A549 (cell line): ENCODE measurements at regions not wholly inside any gene's neighbourhood (a gene's known extent, or its start where the extent isn't known, plus 50 kb on each side); places are given as distances from the start of the nearest gene placed in this dataset.

Experiments
- ATAC-seq, 2 experiments: fragments of 200-7000 bp in 1 of 2; fragments of >200 bp in 1 of 2; cut with Nextera tagmentation in 1 of 2; cut with Tn5 transposase in 1 of 2; 3 replicates each; pipeline versions ENCODE4 v1.8.0 to v1.9.1; 2018 to 2020; ENCODE audit warnings: mild to moderate bottlenecking in 1 of 2, moderate library complexity in 1 of 2
- CTCF ChIA-PET: fragments of 300-600 bp; sonication (Branson Sonifier 250); formaldehyde crosslinking; extraction: SDS; loops from one replicate; lab custom pipeline; 2021; ENCODE audit warnings: antibody characterized with exemption, inconsistent platforms; lab: Yijun Ruan, JAX
- POLR2A ChIA-PET: fragments of 350-600 bp; formaldehyde crosslinking; extraction: SDS; loops from one replicate; lab custom pipeline; 2021; ENCODE audit warnings: antibody characterized with exemption, inconsistent platforms; lab: Yijun Ruan, JAX
- DNase-seq, 2 experiments: peaks; one replicate each; pipeline versions ENCODE4 v3.0.0 to v3.0.0-alpha.2; 2011 to 2016; ENCODE audit warnings: low read depth in 1 of 2, low spot score in 1 of 2
- FAIRE-seq: peaks from 2 replicates; lab custom pipeline; 2011; peaks lifted over from hg19 to GRCh38; lab: Jason Lieb, UNC
- H3K27ac ChIP-seq, 2 experiments: fragments of >200 bp; sonication (Bioruptor Twin); formaldehyde crosslinking; 3 replicates each; pipeline ENCODE4 v1.5.1; 2016 to 2017
- H3K4me1 ChIP-seq: fragments of >200 bp; sonication (Bioruptor Twin); formaldehyde crosslinking; 3 replicates; pipeline ENCODE4 v1.6.1; 2016
- H3K4me2 ChIP-seq: fragments of >200 bp; sonication (Bioruptor Twin); formaldehyde crosslinking; 3 replicates; pipeline ENCODE4 v1.6.1; 2016
- H3K4me3 ChIP-seq: fragments of >200 bp; sonication (Bioruptor Twin); formaldehyde crosslinking; 3 replicates; pipeline ENCODE4 v1.5.1; 2016
- H3K9me3 ChIP-seq: fragments of >200 bp; sonication (Bioruptor Twin); formaldehyde crosslinking; 3 replicates; pipeline ENCODE4 v1.6.1; 2016
- CBX2 ChIP-seq: fragments of 200-600 bp; sonication (generic); IDR thresholded peaks from 2 replicates; pipeline ENCODE4 v1.6.1; 2016; ENCODE audit warnings: low read depth, mild to moderate bottlenecking, borderline replicate concordance
- EHMT2 ChIP-seq: fragments of 200-600 bp; sonication (generic); IDR thresholded peaks from 2 replicates; pipeline ENCODE4 v1.6.1; 2016; ENCODE audit warnings: antibody characterized with exemption, low read depth, mild to moderate bottlenecking, moderate library complexity
- EP300 ChIP-seq, 2 experiments: fragments of >200 bp; sonication (Bioruptor Twin); formaldehyde crosslinking; IDR thresholded peaks; 2 replicates in 1 of 2; 3 replicates in 1 of 2; pipeline ENCODE4 v1.6.1; 2016 to 2017
- FOSL2 ChIP-seq, 2 experiments: fragments of 450-650 bp in 1 of 2; fragments of >200 bp in 1 of 2; sonication (Bioruptor Twin) in 1 of 2; formaldehyde crosslinking; IDR thresholded peaks; 2 replicates each; pipeline versions ENCODE4 v1.5.0 to v1.6.1; 2016 to 2020; ENCODE audit warnings: mild to moderate bottlenecking in 1 of 2, moderate library complexity in 1 of 2
- FOXS1 ChIP-seq: fragments of 250-450 bp; sonication (Bioruptor Pico); IDR thresholded peaks from 2 replicates; pipeline ENCODE4 v1.5.0; 2020; ENCODE audit warnings: mild to moderate bottlenecking, moderate library complexity
- HDAC2 ChIP-seq: fragments of 200-600 bp; sonication (generic); IDR thresholded peaks from 2 replicates; pipeline ENCODE4 v1.6.1; 2016
- HEYL ChIP-seq: fragments of 250-450 bp; sonication (Bioruptor Pico); IDR thresholded peaks from 2 replicates; pipeline ENCODE4 v1.8.0; 2021; ENCODE audit warnings: mild to moderate bottlenecking, moderate library complexity
- HOXA7 ChIP-seq: fragments of 250-450 bp; sonication (Bioruptor Pico); IDR thresholded peaks from 2 replicates; pipeline ENCODE4 v1.5.0; 2020; ENCODE audit warnings: mild to moderate bottlenecking, moderate library complexity
- HOXB13 ChIP-seq: fragments of 250-450 bp; sonication (Bioruptor Pico); IDR thresholded peaks from 2 replicates; pipeline ENCODE4 v1.5.0; 2020; ENCODE audit warnings: low read depth, mild to moderate bottlenecking, moderate library complexity
- HOXB5 ChIP-seq: fragments of 250-450 bp; sonication (Bioruptor Pico); IDR thresholded peaks from 2 replicates; pipeline ENCODE4 v1.5.0; 2020; ENCODE audit warnings: mild to moderate bottlenecking, moderate library complexity
- JUN ChIP-seq, 2 experiments: fragments of >200 bp; sonication (Bioruptor Twin); formaldehyde crosslinking; IDR thresholded peaks; 2 replicates in 1 of 2; 3 replicates in 1 of 2; pipeline ENCODE4 v1.6.1; 2016 to 2017
- KDM5A ChIP-seq: fragments of 200-600 bp; sonication (generic); IDR thresholded peaks from 2 replicates; pipeline ENCODE4 v1.6.1; 2016; ENCODE audit warnings: antibody characterized with exemption, mild to moderate bottlenecking
- MAFK ChIP-seq: fragments of 450-650 bp; IDR thresholded peaks from 2 replicates; pipeline ENCODE4 v1.6.1; 2014; ENCODE audit not compliant: partially characterized antibody
- MAZ ChIP-seq: fragments of 150-350 bp; IDR thresholded peaks from 2 replicates; pipeline ENCODE4 v1.6.1; 2014; ENCODE audit warnings: antibody characterized with exemption, low read depth, low read length, borderline replicate concordance
- PHF8 ChIP-seq: fragments of 200-600 bp; sonication (generic); IDR thresholded peaks from 2 replicates; pipeline ENCODE4 v1.6.1; 2016; ENCODE audit warnings: low read depth, mild to moderate bottlenecking, antibody characterized with exemption, moderate library complexity, borderline replicate concordance
- RCOR1 ChIP-seq: fragments of 150-350 bp; IDR thresholded peaks from 2 replicates; pipeline ENCODE4 v1.6.1; 2014; ENCODE audit warnings: antibody characterized with exemption, low read length, low read depth
- RFX5 ChIP-seq: fragments of 450-650 bp; IDR thresholded peaks from 2 replicates; pipeline ENCODE4 v1.7.1; 2014; ENCODE audit warnings: antibody characterized with exemption, mild to moderate bottlenecking, moderate library complexity
- RNF2 ChIP-seq: fragments of 200-600 bp; sonication (generic); IDR thresholded peaks from 2 replicates; pipeline ENCODE4 v1.6.1; 2016; ENCODE audit warnings: low read depth, mild to moderate bottlenecking, antibody characterized with exemption, moderate library complexity, borderline replicate concordance
- SMC3 ChIP-seq: fragments of >200 bp; sonication (Bioruptor Twin); formaldehyde crosslinking; IDR thresholded peaks from 3 replicates; pipeline ENCODE4 v1.6.1; 2018; ENCODE audit warnings: inconsistent platforms
- TFCP2L1 ChIP-seq: fragments of 250-450 bp; sonication (Bioruptor Pico); IDR thresholded peaks from 2 replicates; pipeline ENCODE4 v1.5.0; 2021; ENCODE audit warnings: mild to moderate bottlenecking
- TP53 ChIP-seq: fragments of 250-450 bp; sonication (Bioruptor Pico); IDR thresholded peaks from 2 replicates; pipeline ENCODE4 v1.5.0; 2021; ENCODE audit warnings: mild to moderate bottlenecking, moderate library complexity
- ZNF302 ChIP-seq: fragments of 250-450 bp; sonication (Bioruptor Pico); IDR thresholded peaks from 2 replicates; pipeline ENCODE4 v1.9.0; 2021; ENCODE audit warnings: inconsistent platforms, mild to moderate bottlenecking, moderate library complexity
- ZSCAN20 ChIP-seq: fragments of 250-450 bp; sonication (Bioruptor Pico); IDR thresholded peaks from 2 replicates; pipeline ENCODE4 v1.8.0; 2022; ENCODE audit warnings: mild to moderate bottlenecking, moderate library complexity
- WGBS: methylation state at CpG from one replicate; pipeline ENCODE4 v1.1.6; 2017; ENCODE audit errors: missing lambda C conversion rate; 5-methylcytosine and 5-hydroxymethylcytosine counted together
- TF ChIP-seq, protein P1 (sequence below): fragments of 450-650 bp; IDR thresholded peaks from 2 replicates; pipeline ENCODE4 v1.6.1; 2014; ENCODE audit warnings: antibody characterized with exemption
- TF ChIP-seq, protein P2 (sequence below): fragments of 250-450 bp; sonication (Bioruptor Pico); IDR thresholded peaks from 2 replicates; pipeline ENCODE4 v1.5.0; 2020; ENCODE audit warnings: low read depth, mild to moderate bottlenecking, moderate library complexity
- TF ChIP-seq, protein P3 (sequence below): fragments of >200 bp; sonication (Bioruptor Twin); formaldehyde crosslinking; IDR thresholded peaks from 2 replicates; pipeline ENCODE4 v1.6.1; 2016
- TF ChIP-seq, protein P4 (sequence below): IDR thresholded peaks from 2 replicates; pipeline ENCODE4 v1.6.1; 2012

DNA sequence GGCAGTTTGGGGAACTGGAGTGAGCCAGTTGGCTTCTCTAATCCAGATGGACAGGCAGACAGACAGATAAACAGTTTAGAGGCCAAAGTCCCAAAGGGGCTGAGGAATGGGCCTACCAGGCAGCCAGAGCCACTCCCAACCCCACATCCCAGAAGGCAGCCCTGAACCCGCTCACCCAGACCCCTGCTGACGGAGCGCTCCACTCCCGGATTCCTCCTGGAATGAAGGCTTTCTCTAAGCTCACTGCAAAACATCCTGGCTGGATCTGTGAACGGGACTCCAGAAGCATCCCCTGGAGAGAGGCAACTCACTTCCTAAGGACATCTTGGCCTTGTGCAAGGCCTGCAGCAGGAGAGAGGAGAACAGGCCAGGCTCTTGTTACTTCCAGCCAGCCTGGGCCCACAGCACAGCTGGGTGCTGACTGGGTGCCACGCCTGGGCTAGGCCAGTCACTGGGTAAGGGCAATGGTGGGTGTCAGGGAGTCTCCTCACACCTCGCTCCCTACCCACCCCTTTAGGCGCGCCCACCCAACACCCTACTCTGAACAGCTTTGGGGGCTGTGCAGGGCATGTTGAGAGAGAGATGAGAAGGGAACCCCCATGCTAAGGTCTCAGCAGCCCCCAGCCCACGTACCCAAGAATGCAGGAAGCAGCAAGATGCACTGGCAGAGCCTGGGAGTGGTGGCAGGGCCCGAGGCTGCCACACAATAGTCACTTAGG, 168.6 kb upstream of the ZMIZ1 start:
- Histone ChIP-seq H3K9me3 (no peaks in the 10 kb centered on the region), H3K27ac (no peak overlapping the region), H3K4me2 (no peak overlapping the region), H3K4me1 (no peaks in the 10 kb centered on the region), H3K4me3 (no peak overlapping the region)
- FAIRE-seq (no peak), DNase-seq (no peak), ATAC-seq (peak; percentile 42 to 50; a peak in 4 of 6 replicates)
- ChIA-PET CTCF (no interaction called here), POLR2A (no interaction called here)
- WGBS, result 70% methylated on average over 11 of the region's 11 CpGs
- TF ChIP-seq SMC3, result no peak
- TF ChIP-seq, protein P1, sequence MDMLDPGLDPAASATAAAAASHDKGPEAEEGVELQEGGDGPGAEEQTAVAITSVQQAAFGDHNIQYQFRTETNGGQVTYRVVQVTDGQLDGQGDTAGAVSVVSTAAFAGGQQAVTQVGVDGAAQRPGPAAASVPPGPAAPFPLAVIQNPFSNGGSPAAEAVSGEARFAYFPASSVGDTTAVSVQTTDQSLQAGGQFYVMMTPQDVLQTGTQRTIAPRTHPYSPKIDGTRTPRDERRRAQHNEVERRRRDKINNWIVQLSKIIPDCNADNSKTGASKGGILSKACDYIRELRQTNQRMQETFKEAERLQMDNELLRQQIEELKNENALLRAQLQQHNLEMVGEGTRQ, result no peak

DNA sequence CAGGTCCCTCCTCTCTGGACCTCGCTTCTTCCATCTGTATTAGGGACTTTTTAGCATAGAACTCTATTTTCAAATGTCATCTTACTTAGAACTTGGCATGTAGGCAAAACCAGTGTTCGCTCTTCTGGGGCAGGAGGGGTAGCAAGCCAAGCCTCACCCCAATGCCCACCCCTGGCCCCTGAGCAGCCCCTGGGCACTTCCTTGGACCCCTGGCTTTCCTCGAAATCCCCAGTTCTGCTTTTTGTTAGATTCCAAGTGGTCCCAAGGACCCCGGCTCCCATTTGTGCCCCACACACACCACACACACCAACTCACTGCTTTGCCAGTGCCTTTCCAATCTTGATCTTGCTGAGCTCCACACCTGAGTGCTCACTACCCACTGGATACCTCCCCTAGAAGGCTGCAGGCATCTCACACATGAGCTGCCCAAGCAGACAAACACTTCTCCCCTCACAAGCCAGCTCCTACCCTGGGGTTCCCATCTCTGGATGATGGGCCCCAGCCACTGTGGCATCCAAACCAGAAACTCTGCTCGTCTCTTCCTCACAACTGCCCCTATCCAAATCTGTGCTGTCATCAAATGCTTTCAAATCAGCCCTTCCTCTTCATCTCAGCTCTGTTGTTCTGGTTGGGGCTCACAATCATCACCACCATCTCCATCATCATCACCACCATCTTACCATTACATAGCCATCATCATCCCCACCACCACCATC, 167.9 kb upstream of the ZMIZ1 start:
- FAIRE-seq (no peak), ATAC-seq (no peak), DNase-seq (no peak)
- H3K4me3 ChIP-seq, result no peak overlapping the region
- no peaks in the 10 kb centered on the region for H3K9me3 ChIP-seq
- ChIA-PET CTCF (no interaction called here), POLR2A (no interaction called here)
- TF ChIP-seq MAZ (no peak), HDAC2 (no peak), MAFK (no peak), HOXA7 (CRISPR knock-in tag) (no peak), FOXS1 (CRISPR knock-in tag) (no peak), HOXB13 (CRISPR knock-in tag) (no peak)
- TF ChIP-seq, protein P2, sequence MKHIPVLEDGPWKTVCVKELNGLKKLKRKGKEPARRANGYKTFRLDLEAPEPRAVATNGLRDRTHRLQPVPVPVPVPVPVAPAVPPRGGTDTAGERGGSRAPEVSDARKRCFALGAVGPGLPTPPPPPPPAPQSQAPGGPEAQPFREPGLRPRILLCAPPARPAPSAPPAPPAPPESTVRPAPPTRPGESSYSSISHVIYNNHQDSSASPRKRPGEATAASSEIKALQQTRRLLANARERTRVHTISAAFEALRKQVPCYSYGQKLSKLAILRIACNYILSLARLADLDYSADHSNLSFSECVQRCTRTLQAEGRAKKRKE, result no peak
- H3K4me1 ChIP-seq, result no peaks in the 10 kb centered on the region
- no peak overlapping the region for H3K27ac ChIP-seq
- WGBS, result 57% methylated on average over 5 of the region's 5 CpGs
- no peak overlapping the region for H3K4me2 ChIP-seq

DNA sequence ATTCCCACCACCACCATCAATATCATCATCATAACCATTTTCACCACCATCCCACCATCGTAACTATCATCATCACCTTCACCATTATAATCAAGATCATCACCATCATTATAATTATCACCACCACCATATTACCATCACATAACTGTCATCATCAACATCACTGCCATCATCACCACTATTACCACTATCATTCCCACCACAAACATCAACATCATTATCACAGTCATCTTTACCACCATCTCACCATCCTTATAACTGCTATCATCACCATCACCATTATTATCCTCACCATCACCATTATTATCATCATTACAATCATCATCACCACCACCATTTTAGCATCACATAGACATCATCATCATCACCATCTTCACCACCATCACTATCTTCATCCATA, 167.1 kb upstream of the ZMIZ1 start:
- ATAC-seq (no peak), FAIRE-seq (no peak), DNase-seq (no peak)
- Histone ChIP-seq H3K4me2 (no peak overlapping the region), H3K27ac (no peak overlapping the region), H3K9me3 (no peaks in the 10 kb centered on the region), H3K4me1 (no peaks in the 10 kb centered on the region), H3K4me3 (no peak overlapping the region)
- WGBS, result 65% methylated on average over 1 of the region's 1 CpG
- CTCF ChIA-PET, result no interaction called here
- POLR2A ChIA-PET, result no interaction called here
- TF ChIP-seq TP53 (CRISPR knock-in tag) (no peak), EHMT2 (no peak), HEYL (CRISPR knock-in tag) (no peak)
- TF ChIP-seq, protein P3, sequence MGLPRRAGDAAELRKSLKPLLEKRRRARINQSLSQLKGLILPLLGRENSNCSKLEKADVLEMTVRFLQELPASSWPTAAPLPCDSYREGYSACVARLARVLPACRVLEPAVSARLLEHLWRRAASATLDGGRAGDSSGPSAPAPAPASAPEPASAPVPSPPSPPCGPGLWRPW, result no peak
- TF ChIP-seq, all 56 proteins: peak for 0

DNA sequence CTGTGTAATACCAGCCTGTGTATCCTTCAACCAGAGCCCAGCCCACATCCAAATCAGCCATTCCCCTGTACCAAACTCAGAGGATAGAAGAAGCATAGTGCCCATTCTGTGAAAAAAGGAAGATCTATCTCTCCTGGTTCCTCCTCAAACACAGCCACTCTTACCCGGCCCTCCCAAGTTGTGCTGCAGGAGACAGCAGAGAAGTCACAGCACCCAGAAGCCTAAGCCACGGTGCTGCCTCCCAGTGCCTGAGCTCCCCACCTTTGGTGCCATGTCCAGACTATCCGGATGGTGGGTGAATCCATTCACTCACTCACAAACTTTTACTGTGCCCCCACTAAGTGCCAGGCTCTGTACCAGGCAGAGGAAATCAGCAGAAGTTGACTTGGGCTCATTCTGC, 166.0 kb upstream of the ZMIZ1 start:
- no peak for FAIRE-seq
- no peak for TF ChIP-seq HOXB5 (CRISPR knock-in tag)
- TF ChIP-seq RFX5, result no peak
- no peak for TF ChIP-seq ZNF302 (CRISPR knock-in tag)
- TF ChIP-seq SMC3, result no peak
- no peak for TF ChIP-seq RCOR1
- no peak for TF ChIP-seq HEYL (CRISPR knock-in tag)
- TF ChIP-seq JUN (IDR thresholded peaks at IDR 0.05), result no peak
- TF ChIP-seq MAFK, result no peak
- TF ChIP-seq, protein P4, sequence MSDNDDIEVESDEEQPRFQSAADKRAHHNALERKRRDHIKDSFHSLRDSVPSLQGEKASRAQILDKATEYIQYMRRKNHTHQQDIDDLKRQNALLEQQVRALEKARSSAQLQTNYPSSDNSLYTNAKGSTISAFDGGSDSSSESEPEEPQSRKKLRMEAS, result no peak
- no peak for TF ChIP-seq FOSL2 (IDR thresholded peaks at IDR 0.05)
- TF ChIP-seq FOSL2 (CRISPR knock-in tag; IDR thresholded peaks at IDR 0.05), result no peak
- TF ChIP-seq RNF2, result no peak
- TF ChIP-seq ZSCAN20, result no peak
- no peak for TF ChIP-seq EHMT2
- TF ChIP-seq KDM5A, result no peak
- no peak for TF ChIP-seq EP300 (IDR thresholded peaks at IDR 0.05)
- TF ChIP-seq, protein P3, result no peak
- TF ChIP-seq PHF8, result no peak
- no peak for TF ChIP-seq CBX2
- TF ChIP-seq HOXA7 (CRISPR knock-in tag), result no peak
- no peak for TF ChIP-seq TFCP2L1 (CRISPR knock-in tag)
- 68% methylated on average over 3 of the region's 3 CpGs for WGBS

More for the DNA sequence above, 166.0 kb upstream of the ZMIZ1 start:
- H3K27ac ChIP-seq, result no peak overlapping the region
- ATAC-seq (no peak), DNase-seq (no peak)
- H3K9me3 ChIP-seq, result no peaks in the 10 kb centered on the region
- H3K4me2 ChIP-seq, result no peak overlapping the region
- H3K4me3 ChIP-seq, result no peak overlapping the region
- ChIA-PET CTCF (no interaction called here), POLR2A (no interaction called here)
- H3K4me1 ChIP-seq, result no peaks in the 10 kb centered on the region
